Activated naive CD4-positive, alpha-beta T cell treated with anti-CD3 and anti-CD28 coated beads for 36 hours (primary cell): ENCODE measurements at regions not wholly inside any gene's neighbourhood (a gene's known extent, or its start where the extent isn't known, plus 50 kb on each side); places are given as distances from the start of the nearest gene placed in this dataset.
A peak's percentile ranks its signal among the peaks of the same experiment; 100 is the strongest.

ENCODE experiments used
- CTCF ChIA-PET: fragments of 350-600 bp; sonication (Branson Sonifier 250); formaldehyde crosslinking; loops from one replicate; lab custom pipeline; 2021; ENCODE audit warnings: antibody characterized with exemption; lab: Charles Lee
- DNase-seq: peaks from one replicate; pipeline ENCODE4 v3.0.0-alpha.2; 2020
- H3K27ac Mint-ChIP-seq: one replicate; pipeline ENCODE4 v1.8.0; 2021; ENCODE audit warnings: mild to moderate bottlenecking, mixed read lengths
- H3K27me3 Mint-ChIP-seq: one replicate; pipeline ENCODE4 v1.8.0; 2021; ENCODE audit warnings: low read depth, mixed read lengths
- H3K36me3 Mint-ChIP-seq: one replicate; pipeline ENCODE4 v1.8.0; 2021; ENCODE audit warnings: low read depth, mixed read lengths
- H3K4me1 Mint-ChIP-seq: one replicate; pipeline ENCODE4 v1.8.0; 2021; ENCODE audit warnings: low read depth, mixed read lengths
- H3K4me3 Mint-ChIP-seq: one replicate; pipeline ENCODE4 v1.8.0; 2021; ENCODE audit warnings: mild to moderate bottlenecking, moderate library complexity, mixed read lengths
- H3K9me3 Mint-ChIP-seq: one replicate; pipeline ENCODE4 v1.8.0; 2021; ENCODE audit warnings: mixed read lengths
- intact Hi-C: fragments of 100-400 bp; cut with micrococcal nuclease; formaldehyde crosslinking; loops from one replicate; pipeline ENCODE4 v1.15.1; 2023

DNA sequence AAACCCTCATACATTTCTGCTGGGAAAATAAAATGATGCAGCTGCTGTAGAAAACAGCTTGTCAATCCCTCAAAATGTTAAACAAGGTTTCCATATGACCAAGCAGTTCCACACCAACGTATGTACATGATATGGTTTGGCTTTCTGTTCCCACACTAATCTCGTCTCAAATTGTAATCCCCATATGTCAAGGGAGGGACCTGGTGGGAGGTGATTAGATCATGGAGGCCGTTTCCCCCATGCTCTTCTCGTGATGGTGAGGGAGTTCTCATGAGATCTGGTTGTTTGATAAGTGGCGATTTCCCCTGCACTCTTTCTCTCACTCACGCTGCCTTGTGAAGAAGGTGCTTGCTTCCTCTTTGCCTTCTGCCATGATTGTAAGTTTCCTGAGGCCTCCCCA lies 100.6 kb upstream of the SLC24A5 start:
- intact Hi-C loops = no loop called here
- H3K27me3 Mint-ChIP-seq = no peaks in the 10 kb centered on the region

DNA sequence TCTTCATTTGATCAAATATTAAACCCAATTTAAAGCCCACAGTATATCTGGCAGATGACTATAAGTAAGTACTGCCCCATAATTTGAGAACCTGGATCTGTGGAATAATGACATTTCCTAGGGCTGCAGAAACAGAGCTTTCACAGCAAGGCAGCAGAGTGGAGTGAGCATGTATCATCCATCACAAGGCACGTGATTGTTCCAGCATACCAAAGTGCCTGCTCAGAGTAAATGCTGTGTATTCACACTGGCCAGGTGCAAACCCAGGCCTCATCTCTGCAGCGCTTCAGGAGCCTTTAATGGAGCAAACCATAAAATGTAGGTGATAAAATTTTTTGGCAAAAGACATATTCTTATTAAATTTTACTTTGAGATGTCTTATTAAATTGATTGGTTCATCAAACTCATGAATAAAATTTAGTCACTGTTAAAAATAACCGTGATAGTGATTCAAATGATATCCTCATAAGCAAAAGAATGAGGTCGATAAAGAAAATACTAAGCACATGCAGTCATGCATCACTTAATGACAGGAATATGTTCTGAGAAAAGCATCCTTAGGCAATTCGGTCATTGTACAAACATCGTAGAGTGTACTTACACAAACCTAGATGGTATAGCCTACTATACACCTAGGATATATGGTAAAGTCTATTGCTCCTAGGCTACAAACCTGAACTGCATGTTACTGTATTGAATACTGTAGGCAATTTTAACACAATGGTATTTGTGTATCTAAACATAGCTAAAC lies 99.3 kb upstream of the SLC24A5 start:
- peaks cover 3% of the 10 kb centered on the region for H3K27me3 Mint-ChIP-seq
- no peaks in the 10 kb centered on the region for H3K9me3 Mint-ChIP-seq
- no peak for DNase-seq
- CTCF ChIA-PET = no interaction called here
- no peaks in the 10 kb centered on the region for H3K36me3 Mint-ChIP-seq
- H3K27ac Mint-ChIP-seq = no peak overlapping the region
- H3K4me3 Mint-ChIP-seq = no peak overlapping the region
- no peaks in the 10 kb centered on the region for H3K4me1 Mint-ChIP-seq
- intact Hi-C loops = no loop called here

More for the DNA sequence above, 100.6 kb upstream of the SLC24A5 start:
- Mint-ChIP-seq H3K36me3 (no peaks in the 10 kb centered on the region), H3K9me3 (no peaks in the 10 kb centered on the region), H3K27ac (no peak overlapping the region), H3K4me3 (no peak overlapping the region), H3K4me1 (no peaks in the 10 kb centered on the region)
- CTCF ChIA-PET = no interaction called here
- no peak for DNase-seq

DNA sequence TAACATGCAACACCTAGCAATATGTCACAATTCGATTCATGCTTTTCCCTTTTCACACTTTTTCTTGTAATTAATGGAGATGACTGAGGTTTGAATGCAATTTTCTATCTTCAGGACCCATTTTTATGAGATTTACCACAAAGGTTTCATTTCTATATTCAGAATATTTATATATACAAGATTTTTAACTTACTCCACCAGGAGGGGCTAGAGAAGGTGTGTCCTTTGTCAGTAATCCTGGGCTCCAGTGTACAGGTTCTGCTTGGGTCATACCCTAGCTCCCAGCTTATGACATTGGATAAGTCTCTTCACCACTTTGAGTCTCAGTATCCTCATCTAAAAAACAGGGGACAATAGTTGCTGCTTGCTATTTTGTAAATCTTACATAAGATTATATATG lies 95.7 kb upstream of the SLC24A5 start:
- Mint-ChIP-seq H3K36me3 (no peaks in the 10 kb centered on the region), H3K4me3 (no peak overlapping the region), H3K9me3 (no peaks in the 10 kb centered on the region), H3K27me3 (peaks cover 3% of the 10 kb centered on the region), H3K27ac (no peak overlapping the region), H3K4me1 (no peaks in the 10 kb centered on the region)
- CTCF ChIA-PET = no interaction called here
- intact Hi-C loops = no loop called here
- no peak for DNase-seq

DNA sequence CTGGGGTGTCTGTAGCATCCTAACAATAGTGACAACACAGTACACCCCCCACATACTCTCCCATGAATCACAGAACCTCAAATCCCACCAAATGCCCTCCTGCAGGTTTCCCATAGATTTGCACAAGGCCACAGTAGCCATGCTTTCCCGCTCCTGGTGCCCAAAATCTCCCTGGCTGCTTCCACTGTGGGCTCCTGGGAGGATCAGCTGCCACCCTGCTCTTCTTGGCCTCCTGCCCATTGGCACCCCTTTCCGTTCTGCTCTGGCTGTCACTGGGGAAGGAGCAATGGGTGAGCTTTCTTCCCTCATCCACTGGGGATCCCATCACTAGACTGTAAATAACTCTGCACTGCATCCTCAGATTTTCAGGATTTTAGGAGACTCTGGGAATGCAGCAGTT lies 92.1 kb upstream of the SLC24A5 start:
- no peaks in the 10 kb centered on the region for H3K36me3 Mint-ChIP-seq
- no peak overlapping the region for H3K4me3 Mint-ChIP-seq
- intact Hi-C loops = no loop called here
- DNase-seq = no peak
- CTCF ChIA-PET = no interaction called here
- H3K9me3 Mint-ChIP-seq = no peaks in the 10 kb centered on the region
- H3K4me1 Mint-ChIP-seq = no peaks in the 10 kb centered on the region
- H3K27me3 Mint-ChIP-seq = peaks cover 3% of the 10 kb centered on the region
- no peak overlapping the region for H3K27ac Mint-ChIP-seq

DNA sequence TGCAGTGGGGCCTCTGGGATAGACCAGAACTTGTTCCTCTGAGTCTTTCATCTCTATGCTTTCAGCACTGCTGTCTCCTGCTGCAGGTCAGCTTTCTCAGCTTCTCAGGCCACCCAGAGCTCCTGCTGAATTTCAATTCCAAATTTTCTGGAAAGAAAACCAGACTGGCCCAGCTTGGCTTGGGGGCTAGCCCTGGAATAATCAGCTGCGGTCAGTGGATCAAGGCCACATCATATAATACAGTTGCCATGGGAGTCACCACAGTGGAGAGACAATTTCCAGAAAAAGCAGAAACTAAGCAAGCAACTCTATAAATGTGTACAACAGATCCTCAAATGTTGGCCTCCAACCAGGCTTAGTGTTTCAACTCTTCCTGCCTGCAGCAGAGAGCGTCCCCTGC lies 91.1 kb upstream of the SLC24A5 start:
- Mint-ChIP-seq H3K9me3 (no peaks in the 10 kb centered on the region), H3K27me3 (peaks cover 6% of the 10 kb centered on the region), H3K36me3 (no peaks in the 10 kb centered on the region), H3K4me3 (no peak overlapping the region), H3K27ac (no peak overlapping the region), H3K4me1 (no peaks in the 10 kb centered on the region)
- intact Hi-C loops = no loop called here
- CTCF ChIA-PET = no interaction called here
- no peak for DNase-seq

DNA sequence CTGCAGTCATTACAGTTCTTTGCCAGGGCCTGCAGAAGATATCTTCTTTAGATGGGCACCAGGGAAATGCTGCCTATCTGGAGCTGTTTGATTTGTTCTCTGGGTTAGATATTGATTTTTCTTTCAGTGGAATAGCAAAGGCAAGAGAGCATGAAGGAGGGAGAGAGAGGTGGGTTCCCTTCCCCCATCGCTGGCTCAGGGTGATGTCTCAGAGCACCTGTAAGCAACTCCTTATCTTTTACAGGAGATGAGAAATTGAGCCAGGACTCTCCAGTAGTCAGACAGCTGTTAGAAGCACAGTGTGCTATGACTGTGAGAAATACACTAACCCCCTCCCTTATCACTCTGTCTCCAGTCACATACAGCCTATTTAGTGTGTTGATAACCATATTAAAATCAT lies 89.3 kb upstream of the SLC24A5 start:
- H3K9me3 Mint-ChIP-seq = no peaks in the 10 kb centered on the region
- intact Hi-C loops = no loop called here
- peaks cover 7% of the 10 kb centered on the region for H3K27me3 Mint-ChIP-seq
- no peak overlapping the region for H3K4me3 Mint-ChIP-seq
- no peak for DNase-seq
- H3K36me3 Mint-ChIP-seq = no peaks in the 10 kb centered on the region
- CTCF ChIA-PET = no interaction called here
- H3K4me1 Mint-ChIP-seq = no peaks in the 10 kb centered on the region
- no peak overlapping the region for H3K27ac Mint-ChIP-seq

DNA sequence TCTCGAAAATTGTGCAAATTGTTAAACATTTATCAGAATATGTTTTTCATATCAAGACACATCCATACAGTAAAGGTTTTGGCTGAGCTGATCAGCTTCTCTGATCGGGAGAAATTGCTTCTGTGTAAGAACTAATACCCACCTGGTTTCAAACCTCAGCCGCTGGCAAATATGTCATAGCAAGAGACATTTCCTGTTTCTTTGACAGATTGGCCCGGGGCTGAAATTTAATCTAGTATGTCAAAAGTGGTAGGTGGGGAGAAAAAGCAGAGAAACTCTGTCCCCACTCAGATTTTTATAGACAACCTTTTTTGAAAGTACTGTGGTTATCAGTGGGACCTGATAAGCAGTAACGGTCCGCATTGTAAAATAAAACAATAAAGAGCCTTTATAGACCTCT lies 88.8 kb upstream of the SLC24A5 start:
- intact Hi-C loops = no loop called here
- no peaks in the 10 kb centered on the region for H3K36me3 Mint-ChIP-seq
- no peak overlapping the region for H3K4me3 Mint-ChIP-seq
- CTCF ChIA-PET = no interaction called here
- no peak for DNase-seq
- H3K9me3 Mint-ChIP-seq = no peaks in the 10 kb centered on the region
- H3K27me3 Mint-ChIP-seq = peaks cover 6% of the 10 kb centered on the region
- no peaks in the 10 kb centered on the region for H3K4me1 Mint-ChIP-seq
- no peak overlapping the region for H3K27ac Mint-ChIP-seq

DNA sequence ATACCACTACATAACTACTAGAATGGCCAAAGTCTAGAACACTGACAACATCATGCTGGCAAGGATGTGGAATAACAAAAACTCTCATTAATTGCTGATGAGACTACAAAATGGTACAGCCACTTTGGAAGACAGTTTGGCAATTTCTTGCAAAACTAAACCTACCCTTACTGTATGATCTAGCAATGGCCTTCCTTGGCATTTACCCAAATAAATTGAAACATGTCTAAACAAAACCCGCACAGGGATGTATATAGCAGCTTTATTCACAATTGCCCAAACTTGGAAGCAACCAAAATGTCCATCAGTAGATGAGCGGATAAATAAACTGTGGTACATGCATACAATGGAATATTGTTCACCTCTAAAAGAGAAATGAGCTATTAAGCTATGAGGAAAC lies 87.9 kb upstream of the SLC24A5 start:
- intact Hi-C loops = no loop called here
- Mint-ChIP-seq H3K27me3 (peaks cover 6% of the 10 kb centered on the region), H3K36me3 (no peaks in the 10 kb centered on the region), H3K4me1 (no peaks in the 10 kb centered on the region), H3K9me3 (no peaks in the 10 kb centered on the region), H3K4me3 (no peak overlapping the region), H3K27ac (no peak overlapping the region)
- CTCF ChIA-PET = no interaction called here
- no peak for DNase-seq

DNA sequence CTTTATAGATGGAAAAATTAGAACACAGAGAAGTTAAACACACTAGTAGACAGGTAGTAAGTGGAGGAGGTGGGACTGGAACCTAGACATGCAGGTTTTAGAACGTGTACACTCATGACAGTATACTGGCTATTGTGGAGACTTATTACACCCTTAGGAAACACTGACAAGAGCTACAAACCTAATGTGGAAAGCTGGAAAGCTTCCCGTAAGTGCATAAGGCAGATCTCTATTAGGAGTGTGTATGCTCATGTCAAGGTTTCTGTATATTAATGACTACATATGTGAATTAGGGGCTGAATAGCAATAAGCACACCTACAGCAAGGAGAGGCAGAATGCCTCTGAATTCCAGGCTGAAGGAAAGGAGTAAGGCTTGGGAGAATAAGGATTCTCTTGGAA lies 82.6 kb upstream of the SLC24A5 start:
- no peak overlapping the region for H3K4me3 Mint-ChIP-seq
- no peaks in the 10 kb centered on the region for H3K4me1 Mint-ChIP-seq
- no peak for DNase-seq
- H3K36me3 Mint-ChIP-seq = no peaks in the 10 kb centered on the region
- intact Hi-C loops = no loop called here
- no peak overlapping the region for H3K27ac Mint-ChIP-seq
- CTCF ChIA-PET = no interaction called here
- peaks cover 6% of the 10 kb centered on the region for H3K9me3 Mint-ChIP-seq
- H3K27me3 Mint-ChIP-seq = peaks cover 11% of the 10 kb centered on the region

DNA sequence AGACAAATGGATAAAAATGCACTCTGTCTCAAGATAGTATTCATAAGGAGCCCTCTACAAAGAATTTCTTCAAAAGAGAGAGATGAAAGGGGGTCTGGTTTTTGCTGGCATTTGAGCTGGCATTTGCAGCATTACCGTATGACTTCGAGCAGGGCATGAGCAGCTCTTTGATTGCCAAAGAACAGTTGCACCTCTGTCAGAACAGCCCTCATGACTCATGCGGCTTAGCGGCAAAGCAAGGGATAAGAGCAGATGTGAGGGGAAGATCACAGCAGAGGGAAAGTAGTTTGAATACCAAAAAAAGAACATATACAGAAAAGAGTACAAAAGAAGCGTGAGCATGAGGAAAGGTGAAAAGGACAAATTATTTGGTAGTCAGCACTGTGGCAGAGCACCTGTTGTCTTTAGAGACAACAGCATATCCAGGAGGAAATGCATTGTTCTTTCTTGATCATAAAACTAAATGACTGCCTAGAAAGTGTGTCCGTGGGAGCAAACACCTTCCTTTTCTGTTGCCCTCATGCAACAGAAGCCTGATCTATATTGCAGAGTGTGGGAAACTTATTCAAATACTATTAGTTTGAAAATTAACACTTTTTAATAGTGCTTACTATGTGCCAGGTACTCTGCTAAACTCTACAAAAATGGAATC lies 80.5 kb upstream of the SLC24A5 start:
- H3K27ac Mint-ChIP-seq = no peak overlapping the region
- H3K4me3 Mint-ChIP-seq = no peak overlapping the region
- peaks cover 7% of the 10 kb centered on the region for H3K9me3 Mint-ChIP-seq
- intact Hi-C loops = no loop called here
- peaks cover 5% of the 10 kb centered on the region for H3K27me3 Mint-ChIP-seq
- CTCF ChIA-PET = interaction anchor here (0.6 kb wide), 1 partner anchor 115 kb away, joined by 3 read pairs; no protein-coding TSS in a partner anchor
- DNase-seq = peak; percentile 29
- no peaks in the 10 kb centered on the region for H3K4me1 Mint-ChIP-seq
- H3K36me3 Mint-ChIP-seq = no peaks in the 10 kb centered on the region

DNA sequence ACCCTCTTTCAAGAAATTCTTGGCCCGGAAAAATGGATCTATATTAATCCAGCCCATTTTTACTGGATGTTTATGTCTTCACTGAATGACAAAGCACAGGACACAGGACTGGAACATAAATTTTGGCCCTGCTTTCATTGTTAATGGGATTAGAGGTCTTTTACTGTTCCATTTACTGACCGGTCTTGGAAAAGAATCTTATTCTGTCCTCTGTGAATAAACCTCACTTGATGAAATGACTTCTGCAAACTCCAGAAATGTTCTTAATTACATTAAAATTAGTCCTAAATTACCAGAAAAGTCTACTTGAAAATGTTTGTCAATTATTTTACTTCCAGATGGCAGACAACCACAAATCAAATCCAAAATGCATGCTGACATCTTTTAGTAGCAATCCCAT lies 79.3 kb upstream of the SLC24A5 start:
- intact Hi-C loops = no loop called here
- no peak for DNase-seq
- Mint-ChIP-seq H3K36me3 (no peaks in the 10 kb centered on the region), H3K9me3 (peaks cover 7% of the 10 kb centered on the region), H3K4me3 (no peak overlapping the region), H3K4me1 (no peaks in the 10 kb centered on the region), H3K27ac (no peak overlapping the region), H3K27me3 (peaks cover 5% of the 10 kb centered on the region)
- CTCF ChIA-PET = no interaction called here

DNA sequence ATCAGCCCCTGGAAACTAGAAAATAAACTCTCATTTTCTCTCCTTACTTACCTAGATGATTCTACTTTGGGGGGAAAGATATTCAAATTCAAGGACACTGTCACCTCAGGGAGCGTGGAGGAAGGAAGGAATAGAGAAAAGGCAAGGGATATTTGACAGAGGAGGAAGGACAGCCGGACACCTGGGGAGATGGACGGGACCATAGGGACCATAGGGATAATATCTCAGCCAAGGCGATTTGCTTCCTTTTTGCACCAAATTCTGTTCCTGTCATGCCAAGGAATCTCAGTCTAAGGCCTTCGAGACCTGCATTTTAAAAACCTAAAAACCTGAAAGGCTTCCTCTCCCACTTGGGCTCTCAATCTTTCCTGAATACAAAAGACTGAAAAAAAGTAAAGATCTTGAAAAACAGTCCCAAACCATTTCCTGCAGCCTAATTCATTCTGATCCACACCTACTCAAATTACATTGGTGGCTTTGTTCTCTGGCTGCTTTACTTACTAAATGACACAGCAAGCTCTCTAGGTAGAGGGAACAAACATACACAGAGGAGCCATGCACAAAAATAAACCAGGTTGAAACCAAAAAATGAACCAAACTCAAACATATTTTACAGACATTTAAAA lies 73.9 kb upstream of the SLC24A5 start:
- Mint-ChIP-seq H3K36me3 (no peaks in the 10 kb centered on the region), H3K4me3 (no peak overlapping the region), H3K27ac (no peak overlapping the region), H3K27me3 (peaks cover 5% of the 10 kb centered on the region), H3K9me3 (peaks cover 2% of the 10 kb centered on the region), H3K4me1 (no peaks in the 10 kb centered on the region)
- CTCF ChIA-PET = no interaction called here
- DNase-seq = no peak
- intact Hi-C loops = no loop called here

DNA sequence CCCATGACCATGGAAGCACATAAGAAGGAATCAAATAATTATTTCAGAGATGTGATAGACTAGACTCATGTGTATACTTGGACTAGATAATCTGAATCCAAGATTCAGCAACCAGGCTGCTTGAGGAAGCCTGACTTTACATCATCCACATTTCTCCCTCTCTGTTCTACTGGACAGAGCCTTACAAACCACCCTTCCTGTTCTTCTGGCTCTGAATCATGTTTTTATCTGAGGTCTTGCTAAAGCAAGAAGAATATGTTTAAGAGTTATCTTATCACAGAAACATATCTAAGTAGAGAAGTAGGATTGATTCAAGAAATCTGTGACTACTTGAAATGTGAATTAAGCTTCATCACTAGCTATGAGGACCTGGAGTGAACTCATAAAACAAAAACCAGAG lies 71.1 kb upstream of the SLC24A5 start:
- no peaks in the 10 kb centered on the region for H3K9me3 Mint-ChIP-seq
- H3K4me1 Mint-ChIP-seq = no peaks in the 10 kb centered on the region
- H3K27ac Mint-ChIP-seq = no peak overlapping the region
- no peak overlapping the region for H3K4me3 Mint-ChIP-seq
- H3K27me3 Mint-ChIP-seq = peaks cover 8% of the 10 kb centered on the region
- CTCF ChIA-PET = no interaction called here
- H3K36me3 Mint-ChIP-seq = no peaks in the 10 kb centered on the region
- no peak for DNase-seq
- intact Hi-C loops = no loop called here
